ENCODE measurements at regions not wholly inside any gene's neighbourhood (a gene's known extent, or its start where the extent isn't known, plus 50 kb on each side); places are given as distances from the start of the nearest gene placed in this dataset.
"Not testable (repeated sequence)": the region's sequence is repeated elsewhere in the genome, so short reads cannot be mapped to it uniquely, and the experiment has no call there.

DNA sequence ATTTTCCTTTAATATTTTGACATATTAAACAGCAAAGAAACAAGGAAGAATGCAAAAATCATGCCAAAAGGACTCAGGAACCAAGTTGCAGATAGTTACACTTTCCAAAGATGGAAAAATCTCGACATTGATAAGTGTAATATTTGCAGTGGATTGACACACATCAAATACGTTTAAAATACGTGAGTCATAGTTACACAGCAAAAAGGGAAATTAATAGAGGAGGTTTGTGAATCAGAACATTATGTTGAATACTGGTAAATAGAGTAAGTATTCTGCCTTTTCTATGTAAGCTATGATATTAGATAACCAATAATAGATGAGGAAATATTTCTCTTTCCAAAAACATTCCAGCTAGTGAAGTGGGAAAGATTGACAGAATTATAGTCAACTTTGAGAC lies 1761.3 kb upstream of the IGFBP7 start:
- DNase-seq = no peak

DNA sequence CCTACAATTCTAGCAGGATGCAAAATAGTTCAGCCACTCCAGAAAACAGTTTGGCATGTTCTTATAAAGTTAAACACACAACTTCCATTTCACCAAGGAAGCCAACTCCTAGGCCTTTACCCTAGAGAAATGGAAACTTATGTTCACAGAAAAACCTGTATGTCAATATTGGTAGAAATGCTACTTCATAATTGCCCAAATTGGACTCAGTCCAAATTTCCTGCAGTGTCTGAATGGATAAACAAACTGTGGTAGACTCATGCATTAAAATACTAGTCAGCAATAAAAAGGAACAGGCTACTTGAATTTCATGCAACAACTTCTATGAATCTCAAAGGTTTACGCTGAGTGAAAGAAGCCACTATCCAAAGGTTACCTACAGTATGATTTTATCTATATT lies 1738.8 kb upstream of the IGFBP7 start:
- no peak for DNase-seq

DNA sequence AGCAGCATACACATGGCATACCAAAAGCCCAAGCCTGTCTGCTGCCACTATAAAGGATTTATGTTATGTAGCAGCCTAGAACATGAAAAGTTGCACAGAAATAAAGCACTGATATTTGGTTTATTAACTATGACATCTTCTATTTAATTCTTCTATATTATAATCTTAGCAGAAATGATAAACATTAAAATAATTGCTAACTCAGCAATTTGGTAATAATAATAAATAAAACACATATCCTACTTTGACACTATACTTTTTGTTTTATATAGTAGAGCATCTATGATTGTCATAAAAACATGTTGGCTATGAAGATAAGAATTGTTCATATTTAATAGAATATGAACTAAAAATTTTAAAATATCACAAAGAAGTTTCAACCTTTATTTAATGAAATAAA lies 1733.3 kb upstream of the IGFBP7 start:
- no peak for DNase-seq

DNA sequence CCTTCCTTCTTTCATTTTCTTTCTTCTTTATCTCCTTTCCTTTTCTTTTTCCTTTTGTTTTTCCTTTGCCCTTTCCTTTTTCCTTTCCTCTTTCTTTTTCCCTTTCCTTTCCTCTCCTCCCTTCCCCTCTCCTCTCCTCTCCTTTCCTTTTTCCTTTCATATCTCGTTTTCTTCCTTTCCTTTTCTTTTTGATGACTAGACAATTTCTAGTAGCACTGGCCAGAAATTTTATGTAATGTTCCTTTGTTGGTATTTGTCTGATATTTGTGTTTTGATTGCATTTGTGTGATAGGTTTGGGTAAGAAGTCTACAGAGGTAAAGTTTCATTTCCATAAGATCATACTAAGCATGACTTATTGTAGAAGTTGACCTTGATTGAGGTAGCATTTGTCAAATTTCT lies 1722.9 kb upstream of the IGFBP7 start:
- no peak for DNase-seq

DNA sequence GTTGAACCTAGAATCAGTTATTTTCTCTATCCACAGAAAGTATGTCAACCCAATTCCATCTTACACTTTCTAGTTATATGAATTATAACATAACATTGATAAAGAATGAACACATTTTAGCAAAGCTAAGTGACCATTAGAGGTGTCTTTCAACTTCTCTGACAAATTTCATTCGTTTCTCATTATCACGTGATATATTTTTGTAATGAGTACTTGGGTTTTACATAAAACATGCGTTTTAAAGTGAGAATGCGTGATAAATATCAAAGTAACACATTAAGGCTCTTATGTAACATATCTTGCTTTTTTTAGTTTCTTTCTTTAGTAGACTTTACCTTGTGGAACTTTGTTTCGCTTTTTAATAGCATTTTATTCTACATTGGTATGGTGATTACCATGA lies 1715.1 kb upstream of the IGFBP7 start:
- no peak for DNase-seq

DNA sequence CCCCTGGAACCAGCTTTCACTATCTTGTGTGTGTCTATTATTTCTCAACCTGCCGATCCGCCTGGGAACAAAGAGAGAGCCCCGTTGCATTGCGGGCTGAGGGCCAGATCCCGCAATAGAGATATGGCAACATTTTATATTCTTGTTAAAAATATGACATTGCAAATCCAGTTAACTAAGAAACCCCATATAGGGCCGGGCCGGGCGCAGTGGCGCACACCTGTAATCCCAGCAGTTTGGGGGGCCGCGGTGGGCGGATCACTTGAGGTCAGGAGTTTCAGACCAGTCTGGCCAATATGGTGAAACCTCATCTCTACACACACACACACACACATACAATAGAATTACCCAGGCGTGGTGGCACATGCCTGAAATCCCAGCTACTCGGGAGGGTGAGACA lies 1708.4 kb upstream of the IGFBP7 start:
- not testable (repeated sequence) for DNase-seq

DNA sequence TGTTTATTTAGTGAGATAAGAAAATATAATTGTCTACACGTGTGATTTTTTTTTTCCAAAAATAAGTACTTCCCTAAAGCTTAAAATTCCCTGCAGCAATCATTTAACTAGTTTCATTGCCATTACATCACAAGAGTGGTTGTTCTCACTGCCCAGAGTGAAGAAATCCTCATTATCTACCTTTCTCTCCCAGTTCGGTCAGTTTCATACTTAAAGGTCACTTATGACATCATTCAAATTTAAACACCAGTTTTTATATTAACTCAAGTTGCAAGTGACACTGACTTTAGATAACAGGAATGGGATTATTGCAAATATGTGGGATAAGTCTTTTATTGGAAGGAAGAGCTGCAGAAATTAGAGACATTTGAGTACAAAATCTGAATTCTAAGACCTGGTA lies 1699.8 kb upstream of the IGFBP7 start:
- DNase-seq = no peak

DNA sequence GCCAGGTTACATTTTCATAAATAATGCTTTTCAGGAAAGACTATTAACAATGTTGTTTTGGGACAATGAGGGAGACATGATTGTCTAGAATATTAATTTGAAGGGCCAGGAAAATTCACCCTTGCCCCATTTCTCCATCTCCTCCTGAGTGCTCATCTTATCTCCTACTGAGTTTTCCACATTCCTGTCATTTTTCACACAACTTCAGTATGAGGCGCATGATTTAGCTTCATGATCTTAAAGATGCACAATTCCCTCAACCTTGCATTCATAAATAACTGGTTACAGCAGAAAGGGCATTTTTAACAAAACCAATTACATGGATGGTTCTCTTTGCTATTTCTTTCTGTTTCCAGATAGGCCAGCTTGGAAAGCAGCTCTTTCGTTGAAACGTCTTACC lies 1699.2 kb upstream of the IGFBP7 start:
- no peak for DNase-seq

DNA sequence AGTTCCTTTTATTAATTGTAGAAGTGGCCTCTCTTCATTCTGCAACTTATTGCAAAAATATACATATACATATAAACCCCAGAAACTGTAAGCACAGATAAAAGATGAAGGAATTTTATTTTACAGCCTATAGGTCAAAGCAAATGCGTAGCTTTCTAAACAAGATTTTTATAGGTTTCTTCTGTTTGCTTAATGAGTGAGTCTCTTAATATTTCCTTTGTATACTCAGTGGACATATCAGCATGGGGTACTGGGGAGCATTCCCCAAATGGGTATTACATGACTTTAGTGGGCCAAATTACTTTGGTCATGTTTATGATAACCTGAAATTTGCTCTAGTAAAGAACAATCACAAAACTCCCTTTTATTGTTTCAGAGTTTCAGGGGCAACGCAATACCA lies 1698.6 kb upstream of the IGFBP7 start:
- no peak for DNase-seq

DNA sequence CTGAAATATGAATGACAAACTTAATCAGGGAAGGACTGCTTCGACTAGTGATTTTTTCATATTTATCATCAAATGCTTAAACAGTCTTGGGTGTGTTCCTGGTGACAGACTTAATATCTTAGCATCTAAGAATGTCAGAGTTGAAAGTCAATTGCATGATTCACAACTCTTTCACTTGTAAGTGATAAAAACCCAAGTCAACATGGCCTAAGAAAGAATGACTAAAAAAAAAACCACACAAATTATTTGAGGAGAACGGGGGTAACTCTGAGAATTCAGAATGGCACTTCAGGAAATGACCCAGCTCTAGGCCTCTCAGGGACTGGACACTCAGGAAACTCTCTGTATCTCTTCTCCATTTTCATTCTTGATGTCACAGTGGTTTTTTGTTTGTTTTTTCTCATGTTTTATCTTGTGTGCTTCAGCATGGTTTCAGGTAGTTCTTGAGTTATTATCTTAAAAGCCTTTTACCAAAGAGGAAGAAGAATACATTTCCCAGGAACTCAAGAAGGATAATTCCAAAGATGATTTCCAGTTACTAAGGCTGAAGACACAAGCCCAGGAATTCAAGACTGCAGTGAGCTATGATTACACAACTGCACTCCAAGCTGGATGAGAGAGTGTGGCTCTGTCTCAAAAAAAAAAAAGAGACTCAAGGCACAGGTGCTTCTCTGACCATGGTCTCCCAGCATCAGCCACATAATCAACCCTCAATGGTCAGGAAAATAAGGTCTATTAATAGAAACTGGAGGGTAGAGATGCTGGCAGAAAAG lies 1697.8 kb upstream of the IGFBP7 start:
- no peak for DNase-seq

DNA sequence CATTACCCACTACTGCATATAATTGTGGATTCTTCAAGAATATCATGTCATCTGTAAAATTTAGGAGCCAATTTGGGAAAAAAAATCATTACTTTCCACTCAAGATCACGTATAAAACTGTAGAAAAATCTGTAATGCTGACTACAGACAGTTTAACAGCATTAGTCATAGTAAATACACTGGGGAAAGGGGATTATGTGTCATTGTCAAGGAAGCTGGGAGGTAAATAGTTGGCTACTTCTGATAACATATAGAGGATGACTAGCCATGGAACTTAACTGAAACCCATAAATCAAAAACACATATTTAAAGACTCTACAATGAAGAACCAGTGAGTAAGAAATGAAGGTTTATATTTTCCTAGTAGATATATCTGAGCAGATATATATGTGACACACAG lies 1666.4 kb upstream of the IGFBP7 start:
- no peak for DNase-seq

DNA sequence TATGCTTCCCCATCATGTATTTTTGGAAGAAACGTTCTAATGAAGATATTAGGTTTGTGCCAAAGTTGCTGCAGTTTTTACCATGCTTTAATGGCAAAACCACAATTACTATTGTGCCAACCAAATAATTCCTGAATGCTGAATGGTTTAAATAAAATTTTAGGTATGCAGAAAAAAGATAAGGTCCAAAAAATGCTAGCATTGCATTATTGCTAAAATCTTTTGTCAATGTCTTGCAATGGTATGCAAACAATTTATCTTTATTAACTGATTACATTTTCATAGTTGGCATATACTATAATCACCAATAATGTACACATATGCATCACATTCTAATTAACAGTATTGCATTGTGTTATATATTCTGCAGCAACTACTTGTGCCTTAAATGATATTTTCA lies 1657.4 kb upstream of the IGFBP7 start:
- DNase-seq = no peak

DNA sequence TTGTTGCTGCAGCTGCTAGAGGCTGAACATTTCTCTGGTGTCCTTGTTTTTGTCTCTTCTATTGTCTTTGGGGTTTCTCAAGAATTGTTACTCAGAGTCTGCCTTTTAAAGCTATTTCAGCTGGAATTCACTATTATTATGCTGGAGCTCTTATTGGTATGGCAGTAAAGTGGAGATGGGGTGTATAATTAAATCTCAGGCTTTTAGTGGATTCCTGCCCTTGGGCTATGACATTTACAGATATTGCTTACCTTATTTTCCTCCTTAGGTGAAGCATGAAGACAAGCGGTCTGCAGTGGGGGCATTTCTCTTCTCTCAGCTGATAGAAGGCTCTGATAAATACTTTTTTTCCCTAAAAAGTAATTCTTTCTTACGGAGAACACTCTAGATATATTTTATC lies 1656.6 kb upstream of the IGFBP7 start:
- no peak for DNase-seq

DNA sequence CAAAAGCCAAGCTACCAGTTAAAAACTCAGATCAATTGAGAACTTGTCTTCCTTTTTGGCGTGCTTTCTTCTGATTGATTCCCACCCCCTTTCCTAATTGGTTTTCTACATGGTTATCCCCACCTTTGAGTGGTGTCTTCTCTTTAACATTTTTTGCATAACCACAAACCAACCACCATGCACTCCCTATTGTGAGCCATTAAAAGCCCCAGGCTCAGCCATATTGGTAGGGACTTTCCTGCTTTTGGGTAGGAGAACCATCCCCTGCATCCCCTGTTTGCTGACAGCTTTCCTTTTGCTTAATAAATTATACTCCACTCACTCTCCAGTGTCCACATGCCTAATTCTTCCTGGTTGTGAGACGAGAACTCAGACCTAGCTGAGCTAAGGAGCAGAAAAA lies 1651.4 kb upstream of the IGFBP7 start:
- no peak for DNase-seq

DNA sequence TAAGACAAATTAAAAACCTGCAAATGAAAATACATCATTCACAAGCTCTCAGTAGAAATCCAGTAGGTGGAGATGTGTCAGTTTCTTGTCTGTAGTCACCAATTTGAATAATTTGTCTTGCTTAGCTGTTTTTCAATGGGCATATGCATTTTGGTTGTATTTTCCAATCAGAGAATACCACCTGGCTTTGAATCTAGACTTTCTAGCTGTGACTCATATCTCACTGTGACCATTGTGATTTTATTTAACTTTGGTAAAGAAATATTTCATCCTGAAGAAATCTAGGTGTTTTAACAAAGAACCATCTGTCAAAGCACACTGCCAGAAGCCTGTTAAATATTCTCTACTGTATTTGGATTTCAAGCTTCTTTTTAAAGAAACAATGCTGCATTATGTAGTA lies 1650.6 kb upstream of the IGFBP7 start:
- no peak for DNase-seq

DNA sequence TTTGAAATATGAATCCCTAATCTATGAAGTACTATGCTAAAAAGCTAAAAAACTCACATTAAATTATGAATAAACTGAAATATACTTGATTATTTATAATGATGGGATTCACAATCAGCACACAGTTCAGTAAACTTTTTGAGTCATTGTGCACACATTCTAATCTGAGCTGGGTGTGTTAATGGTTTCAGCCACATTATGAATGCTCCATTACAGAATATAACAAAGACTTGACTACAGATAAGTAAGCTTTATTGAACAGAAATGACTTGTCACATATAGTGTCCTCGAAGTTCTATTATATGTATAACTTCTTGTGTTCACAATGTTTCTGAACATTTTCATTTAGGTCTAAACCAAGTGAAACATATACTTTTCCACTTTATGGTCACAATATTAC lies 1649.9 kb upstream of the IGFBP7 start:
- no peak for DNase-seq

DNA sequence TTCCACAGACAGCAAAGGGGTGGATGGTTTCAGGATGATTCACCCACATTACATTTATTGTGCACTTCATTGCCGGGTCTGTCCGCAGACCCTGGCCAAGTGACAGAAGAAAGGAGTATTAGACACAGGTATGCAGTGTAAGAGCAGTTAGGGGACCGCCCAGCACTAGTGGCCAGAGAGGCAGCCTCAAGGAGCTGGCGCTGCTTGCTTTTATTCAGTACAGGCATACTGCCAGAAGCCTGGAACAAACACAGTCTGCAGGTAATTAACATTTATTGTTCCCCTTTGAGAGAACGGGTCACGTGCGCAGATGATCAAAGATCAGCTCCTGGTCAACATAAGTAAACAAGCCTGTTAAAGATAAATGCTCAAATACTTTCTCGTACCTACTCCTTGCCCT lies 1639.0 kb upstream of the IGFBP7 start:
- no peak for DNase-seq

DNA sequence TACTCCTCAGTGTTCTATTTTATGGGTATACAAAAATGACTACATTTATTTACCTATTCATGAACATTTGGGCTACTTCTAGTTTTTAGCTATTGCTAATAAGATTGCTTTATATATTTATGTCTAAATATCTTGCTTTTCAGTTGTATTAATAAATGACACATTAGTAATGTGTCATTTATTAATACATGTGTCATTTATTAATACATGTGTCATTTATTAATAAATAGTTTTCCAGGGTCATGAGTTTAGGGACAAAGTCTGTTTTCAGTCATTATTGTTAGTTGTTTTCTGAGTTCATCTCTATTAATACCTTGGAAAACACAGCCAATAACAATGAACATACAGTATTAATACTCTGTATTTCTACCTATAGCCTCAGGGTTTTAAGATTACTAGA lies 1630.7 kb upstream of the IGFBP7 start:
- DNase-seq = no peak

DNA sequence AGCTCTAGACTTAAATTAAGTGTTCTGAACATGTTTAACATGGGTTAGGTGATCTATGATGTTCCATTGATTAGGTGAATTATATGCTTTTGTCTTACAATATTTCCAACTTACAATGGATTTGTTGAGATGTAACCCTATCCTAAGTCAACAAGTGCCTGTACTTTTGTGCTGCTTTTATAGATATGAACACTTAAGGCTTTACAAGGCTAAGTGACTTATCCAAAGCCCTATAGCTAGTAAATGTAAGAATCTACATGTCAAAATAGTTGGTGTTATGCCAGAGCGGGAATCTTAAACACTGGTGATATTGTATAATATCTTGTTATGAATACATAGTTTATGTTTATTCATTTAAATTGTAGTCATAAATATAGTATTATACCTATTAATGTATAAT lies 1629.1 kb upstream of the IGFBP7 start:
- no peak for DNase-seq

DNA sequence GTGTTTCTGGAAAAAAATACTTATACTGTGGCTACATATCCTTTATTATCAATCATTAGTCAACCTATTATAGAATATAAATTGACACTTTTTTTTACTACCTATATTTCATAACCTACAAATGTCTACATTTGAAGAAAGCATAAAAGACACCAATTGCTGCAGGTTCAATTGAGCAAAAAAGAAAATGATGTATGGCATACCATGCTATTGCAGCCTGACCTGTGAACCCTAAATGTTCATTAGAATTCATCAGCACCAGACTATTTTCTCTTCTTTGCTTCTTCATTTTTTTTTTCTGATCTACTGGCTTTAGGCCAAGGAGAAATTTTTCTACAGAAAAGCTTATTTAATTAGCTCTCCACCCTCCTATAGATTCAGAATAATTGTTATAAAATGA lies 1628.2 kb upstream of the IGFBP7 start:
- no peak for DNase-seq

DNA sequence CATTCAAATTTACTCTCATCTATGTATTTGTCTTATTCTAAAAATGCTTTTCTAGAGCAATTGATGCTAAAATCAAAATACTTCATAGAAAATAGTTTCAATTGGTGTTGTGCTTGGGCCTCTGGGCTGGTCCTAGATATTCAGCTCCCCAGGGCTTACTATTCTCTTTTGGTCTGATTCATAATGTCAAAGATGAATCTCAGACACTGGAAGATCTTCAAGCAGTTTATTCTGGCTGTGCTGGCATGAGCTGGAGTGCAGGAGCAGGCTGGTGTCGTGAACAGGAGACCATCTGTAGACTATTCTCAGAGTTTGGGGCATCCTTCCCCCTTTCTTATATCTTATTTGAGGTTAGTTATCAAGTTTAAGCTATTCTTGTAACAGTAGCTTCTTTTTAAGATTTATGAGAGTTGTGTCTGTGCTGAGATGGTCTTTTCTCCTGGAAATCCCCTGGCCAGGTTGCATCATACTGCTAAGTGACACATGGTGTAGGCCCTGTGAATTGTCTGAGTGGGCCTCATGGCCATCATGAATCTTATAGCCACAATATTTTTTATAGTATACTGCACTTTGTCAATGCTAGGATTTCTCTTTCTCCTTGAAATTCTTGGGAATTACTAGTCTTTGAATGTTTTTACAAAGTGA lies 1624.0 kb upstream of the IGFBP7 start:
- DNase-seq = no peak

DNA sequence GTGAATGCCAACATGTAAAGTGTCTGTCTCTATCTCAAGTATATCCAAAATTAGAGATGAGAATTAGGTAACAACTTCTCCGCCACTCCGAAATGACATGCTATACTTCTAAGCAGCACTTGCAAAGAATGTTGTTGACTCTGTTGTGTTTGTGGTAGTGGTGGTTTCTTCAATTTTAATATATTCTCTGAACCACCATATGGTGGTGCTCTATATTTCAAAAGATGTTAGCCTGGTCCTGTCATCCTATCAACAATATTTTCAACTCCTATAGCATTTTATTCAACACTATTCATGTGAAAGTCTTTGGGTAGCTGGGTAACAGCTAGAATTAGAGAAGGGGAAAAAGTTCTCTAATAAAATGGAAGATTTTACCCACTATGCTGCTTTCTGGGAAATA lies 1622.8 kb upstream of the IGFBP7 start:
- DNase-seq = no peak

DNA sequence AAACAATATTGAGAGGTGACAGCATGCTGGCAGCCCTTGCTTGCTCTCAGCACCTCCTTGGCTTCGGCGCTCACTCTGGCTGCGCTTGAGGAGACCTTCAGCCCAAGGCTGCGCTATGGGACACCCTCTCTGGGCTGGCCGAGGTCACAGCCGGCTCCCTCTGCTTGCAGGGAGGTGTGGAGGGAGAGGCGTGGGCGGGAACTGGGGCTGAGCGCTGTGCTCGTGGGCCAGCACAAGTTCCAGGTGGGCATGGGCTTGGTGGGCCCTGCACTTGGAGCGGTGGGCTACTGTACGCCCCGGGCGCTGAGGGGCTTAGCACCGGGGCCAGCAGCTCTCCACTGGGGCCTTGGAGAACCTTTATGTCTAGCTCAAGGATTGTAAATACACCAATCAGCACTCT lies 1613.8 kb upstream of the IGFBP7 start:
- DNase-seq = no peak

DNA sequence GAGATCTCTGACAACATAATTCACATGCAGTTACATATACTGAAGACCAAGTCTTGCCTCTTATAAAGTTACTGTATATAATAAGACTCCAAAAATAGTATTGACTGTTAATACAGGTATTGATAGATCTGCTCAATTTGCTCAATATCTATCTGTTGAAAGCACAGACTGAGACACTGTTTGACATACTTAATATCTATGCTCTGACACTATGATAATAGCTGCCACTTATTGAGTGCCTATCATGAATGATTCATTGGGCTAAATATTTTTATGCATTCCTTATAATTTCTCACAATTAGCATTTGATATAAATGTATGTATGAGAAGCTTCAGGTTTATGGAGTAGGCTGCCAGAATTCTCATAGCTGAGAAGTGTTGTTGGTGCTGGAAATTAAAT lies 1600.9 kb upstream of the IGFBP7 start:
- no peak for DNase-seq

DNA sequence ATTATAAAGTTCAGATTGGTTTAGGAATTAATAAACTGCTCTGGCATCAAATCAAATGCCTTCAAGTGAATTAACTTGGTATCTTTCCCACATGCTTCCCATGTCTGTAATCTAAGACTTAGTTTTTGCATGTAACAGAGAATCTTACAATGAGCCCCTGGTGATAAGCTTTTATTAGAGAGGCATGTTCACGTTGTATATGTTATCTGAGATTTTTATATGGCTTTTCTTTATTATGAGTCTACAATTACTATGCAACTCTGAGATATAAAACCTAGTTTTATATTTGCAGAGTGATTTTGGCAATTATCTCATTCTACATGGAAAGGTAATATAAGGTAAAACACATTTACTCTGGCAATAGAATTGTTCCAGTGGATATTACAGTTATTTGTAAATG lies 1578.4 kb upstream of the IGFBP7 start:
- DNase-seq = no peak
